ENCODE measurements at regions not wholly inside any gene's neighbourhood (a gene's known extent, or its start where the extent isn't known, plus 50 kb on each side); places are given as distances from the start of the nearest gene placed in this dataset.

DNA sequence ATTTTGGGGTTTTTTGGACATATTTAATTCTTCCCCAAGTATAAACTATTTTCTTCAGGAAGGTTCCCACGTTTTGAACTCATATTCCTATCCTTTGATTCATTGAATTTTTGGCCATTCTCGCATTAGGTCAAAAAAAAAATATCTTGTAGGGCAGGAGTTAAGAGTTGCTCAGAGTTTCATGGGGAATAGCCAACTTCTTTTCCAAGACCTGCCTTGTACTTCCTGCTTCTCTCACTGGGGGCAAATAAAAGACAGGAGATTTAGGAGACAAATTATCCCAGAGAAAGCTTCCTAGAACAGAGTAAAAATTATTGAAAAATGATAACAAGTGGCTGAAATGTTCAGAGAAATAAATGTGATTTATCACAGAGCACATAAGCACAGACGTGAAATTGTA is 55.2 kb upstream of the BCL11A start:
- Histone ChIP-seq H3K4me3 (ENCODE audit: low read length in 3 of 3) (no peak overlapping the region), H3K9ac (ENCODE audit: low read length in 3 of 3) (no peak overlapping the region), H3K4me1 (ENCODE audit: control insufficient read depth in 2 of 3, insufficient read depth in 2 of 3, low read depth in 1 of 3, low read length in 3 of 3) (no peaks in the 10 kb centered on the region), H3K27ac (ENCODE audit: low read depth in 2 of 2, low read length in 2 of 2) (no peak overlapping the region), H3K36me3 (ENCODE audit: control insufficient read depth in 2 of 3, insufficient read depth in 3 of 3, low read length in 3 of 3) (no peaks in the 10 kb centered on the region), H3K27me3 (ENCODE audit: control insufficient read depth, insufficient read depth, low read length) (no peaks in the 10 kb centered on the region), H3K9me3 (ENCODE audit: control insufficient read depth in 2 of 3, insufficient read depth in 1 of 3, low read length in 3 of 3) (no peaks in the 10 kb centered on the region)
- intact Hi-C loops (cut with DNase I): no loop called here
- DNase-seq (peak in 1 of 5 donors; percentile 8), FAIRE-seq (no peak)
- TF ChIP-seq, protein P1, sequence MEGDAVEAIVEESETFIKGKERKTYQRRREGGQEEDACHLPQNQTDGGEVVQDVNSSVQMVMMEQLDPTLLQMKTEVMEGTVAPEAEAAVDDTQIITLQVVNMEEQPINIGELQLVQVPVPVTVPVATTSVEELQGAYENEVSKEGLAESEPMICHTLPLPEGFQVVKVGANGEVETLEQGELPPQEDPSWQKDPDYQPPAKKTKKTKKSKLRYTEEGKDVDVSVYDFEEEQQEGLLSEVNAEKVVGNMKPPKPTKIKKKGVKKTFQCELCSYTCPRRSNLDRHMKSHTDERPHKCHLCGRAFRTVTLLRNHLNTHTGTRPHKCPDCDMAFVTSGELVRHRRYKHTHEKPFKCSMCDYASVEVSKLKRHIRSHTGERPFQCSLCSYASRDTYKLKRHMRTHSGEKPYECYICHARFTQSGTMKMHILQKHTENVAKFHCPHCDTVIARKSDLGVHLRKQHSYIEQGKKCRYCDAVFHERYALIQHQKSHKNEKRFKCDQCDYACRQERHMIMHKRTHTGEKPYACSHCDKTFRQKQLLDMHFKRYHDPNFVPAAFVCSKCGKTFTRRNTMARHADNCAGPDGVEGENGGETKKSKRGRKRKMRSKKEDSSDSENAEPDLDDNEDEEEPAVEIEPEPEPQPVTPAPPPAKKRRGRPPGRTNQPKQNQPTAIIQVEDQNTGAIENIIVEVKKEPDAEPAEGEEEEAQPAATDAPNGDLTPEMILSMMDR (IDR thresholded peaks at IDR 0.05; ENCODE audit: borderline replicate concordance, extremely low read depth, insufficient read depth): no peak

DNA sequence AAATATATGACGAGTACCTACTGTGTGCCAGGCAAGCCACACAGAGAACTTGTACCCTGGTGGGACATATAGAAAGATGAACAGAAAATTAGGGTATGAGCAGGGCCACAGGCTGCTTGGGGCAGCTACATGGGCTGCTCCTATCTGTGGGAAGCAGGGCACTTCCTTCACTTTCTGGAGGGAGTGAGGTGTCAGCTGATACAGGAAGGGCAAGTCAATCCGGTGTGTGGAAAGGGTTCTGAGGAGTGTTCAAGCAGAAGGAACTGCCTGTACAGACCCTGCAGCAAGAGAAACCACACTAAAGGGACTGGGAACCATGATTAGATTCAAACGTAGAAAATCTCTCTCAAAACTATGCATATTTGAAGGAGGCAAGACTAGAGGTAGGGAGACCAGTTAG is 58.6 kb upstream of the BCL11A start:
- no peaks in the 10 kb centered on the region for H3K27me3 ChIP-seq (ENCODE audit: control insufficient read depth, insufficient read depth, low read length)
- DNase-seq (no peak), FAIRE-seq (no peak)
- no peak overlapping the region for H3K4me3 ChIP-seq (ENCODE audit: low read length in 3 of 3)
- no peak overlapping the region for H3K9ac ChIP-seq (ENCODE audit: low read length in 3 of 3)
- no peaks in the 10 kb centered on the region for H3K9me3 ChIP-seq (ENCODE audit: control insufficient read depth in 2 of 3, insufficient read depth in 1 of 3, low read length in 3 of 3)
- H3K4me1 ChIP-seq (ENCODE audit: control insufficient read depth in 2 of 3, insufficient read depth in 2 of 3, low read depth in 1 of 3, low read length in 3 of 3): no peaks in the 10 kb centered on the region
- no peak overlapping the region for H3K27ac ChIP-seq (ENCODE audit: low read depth in 2 of 2, low read length in 2 of 2)
- TF ChIP-seq, protein P1 (IDR thresholded peaks at IDR 0.05; ENCODE audit: borderline replicate concordance, extremely low read depth, insufficient read depth): no peak
- intact Hi-C loops (cut with DNase I): no loop called here
- no peaks in the 10 kb centered on the region for H3K36me3 ChIP-seq (ENCODE audit: control insufficient read depth in 2 of 3, insufficient read depth in 3 of 3, low read length in 3 of 3)

DNA sequence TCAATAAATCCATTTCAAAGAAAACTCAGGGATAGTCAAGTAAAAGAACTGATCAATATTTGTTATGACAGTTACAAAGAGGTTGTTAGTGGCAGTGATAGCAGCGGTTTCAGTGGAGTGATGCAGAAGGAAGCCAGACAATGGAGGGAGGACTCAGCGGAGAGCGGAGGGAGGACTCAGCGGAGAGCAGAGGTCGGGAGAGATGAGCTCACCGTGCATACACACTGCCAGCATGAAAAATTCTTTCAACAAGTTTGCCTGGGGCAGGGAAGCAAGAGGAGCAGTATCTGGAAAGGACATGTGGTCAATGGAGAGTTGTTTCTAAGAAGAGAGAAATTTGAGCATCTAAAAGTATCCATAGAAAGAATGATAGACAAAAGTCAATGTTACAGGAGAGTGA is 60.9 kb upstream of the BCL11A start:
- no peak overlapping the region for H3K4me3 ChIP-seq (ENCODE audit: low read length in 3 of 3)
- H3K27me3 ChIP-seq (ENCODE audit: control insufficient read depth, insufficient read depth, low read length): no peaks in the 10 kb centered on the region
- H3K36me3 ChIP-seq (ENCODE audit: control insufficient read depth in 2 of 3, insufficient read depth in 3 of 3, low read length in 3 of 3): no peaks in the 10 kb centered on the region
- H3K4me1 ChIP-seq (ENCODE audit: control insufficient read depth in 2 of 3, insufficient read depth in 2 of 3, low read depth in 1 of 3, low read length in 3 of 3): no peaks in the 10 kb centered on the region
- FAIRE-seq: no peak
- H3K9ac ChIP-seq (ENCODE audit: low read length in 3 of 3): no peak overlapping the region
- no peaks in the 10 kb centered on the region for H3K9me3 ChIP-seq (ENCODE audit: control insufficient read depth in 2 of 3, insufficient read depth in 1 of 3, low read length in 3 of 3)
- intact Hi-C loops (cut with DNase I): no loop called here
- no peak for DNase-seq
- TF ChIP-seq, protein P1 (IDR thresholded peaks at IDR 0.05; ENCODE audit: borderline replicate concordance, extremely low read depth, insufficient read depth): no peak
- H3K27ac ChIP-seq (ENCODE audit: low read depth in 2 of 2, low read length in 2 of 2): no peak overlapping the region

DNA sequence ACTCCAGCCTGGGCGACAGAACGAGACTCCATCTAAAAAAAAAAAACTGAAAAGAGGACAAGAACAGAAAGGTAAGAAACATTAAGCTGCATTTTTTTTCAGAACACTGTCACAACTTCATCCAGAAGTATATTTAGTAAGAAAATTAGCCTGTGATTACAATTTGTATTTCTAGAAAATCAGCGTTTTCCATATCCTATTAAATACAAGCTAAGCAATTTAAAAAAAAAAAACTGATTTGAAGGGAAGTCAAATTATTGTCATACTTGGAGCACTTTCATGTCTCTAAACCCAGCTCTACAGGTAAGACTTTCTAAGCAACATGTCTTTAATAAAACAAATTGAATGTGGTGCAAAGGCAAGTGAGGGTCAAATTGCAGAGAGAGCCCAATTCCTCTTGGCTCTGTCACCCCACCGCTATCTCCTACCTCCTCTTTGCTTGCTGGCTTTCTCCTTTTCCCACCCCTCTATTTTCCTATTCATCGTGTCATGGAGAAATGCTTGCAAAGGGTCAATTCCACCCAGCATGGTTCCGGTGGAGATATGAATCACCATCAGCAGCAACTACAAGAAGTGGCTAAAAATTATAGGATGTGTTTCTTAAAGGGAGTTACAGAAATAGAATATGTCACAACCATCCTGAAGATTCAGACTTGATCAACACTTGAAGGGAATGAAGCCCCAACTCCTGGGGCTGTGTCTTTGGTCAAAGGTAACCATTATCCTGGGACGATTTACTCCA is 68.4 kb upstream of the BCL11A start:
- no peak for DNase-seq
- H3K9ac ChIP-seq (ENCODE audit: low read length in 3 of 3): no peak overlapping the region
- no peaks in the 10 kb centered on the region for H3K36me3 ChIP-seq (ENCODE audit: control insufficient read depth in 2 of 3, insufficient read depth in 3 of 3, low read length in 3 of 3)
- no peaks in the 10 kb centered on the region for H3K9me3 ChIP-seq (ENCODE audit: control insufficient read depth in 2 of 3, insufficient read depth in 1 of 3, low read length in 3 of 3)
- intact Hi-C loops (cut with DNase I): no loop called here
- no peaks in the 10 kb centered on the region for H3K4me1 ChIP-seq (ENCODE audit: control insufficient read depth in 2 of 3, insufficient read depth in 2 of 3, low read depth in 1 of 3, low read length in 3 of 3)
- H3K27me3 ChIP-seq (ENCODE audit: control insufficient read depth, insufficient read depth, low read length): no peaks in the 10 kb centered on the region
- FAIRE-seq: no peak
- H3K27ac ChIP-seq (ENCODE audit: low read depth in 2 of 2, low read length in 2 of 2): no peak overlapping the region
- no peak overlapping the region for H3K4me3 ChIP-seq (ENCODE audit: low read length in 3 of 3)
- TF ChIP-seq, protein P1 (IDR thresholded peaks at IDR 0.05; ENCODE audit: borderline replicate concordance, extremely low read depth, insufficient read depth): no peak
